ENCODE measurements at regions not wholly inside any gene's neighbourhood (a gene's known extent, or its start where the extent isn't known, plus 50 kb on each side); places are given as distances from the start of the nearest gene placed in this dataset.

DNA sequence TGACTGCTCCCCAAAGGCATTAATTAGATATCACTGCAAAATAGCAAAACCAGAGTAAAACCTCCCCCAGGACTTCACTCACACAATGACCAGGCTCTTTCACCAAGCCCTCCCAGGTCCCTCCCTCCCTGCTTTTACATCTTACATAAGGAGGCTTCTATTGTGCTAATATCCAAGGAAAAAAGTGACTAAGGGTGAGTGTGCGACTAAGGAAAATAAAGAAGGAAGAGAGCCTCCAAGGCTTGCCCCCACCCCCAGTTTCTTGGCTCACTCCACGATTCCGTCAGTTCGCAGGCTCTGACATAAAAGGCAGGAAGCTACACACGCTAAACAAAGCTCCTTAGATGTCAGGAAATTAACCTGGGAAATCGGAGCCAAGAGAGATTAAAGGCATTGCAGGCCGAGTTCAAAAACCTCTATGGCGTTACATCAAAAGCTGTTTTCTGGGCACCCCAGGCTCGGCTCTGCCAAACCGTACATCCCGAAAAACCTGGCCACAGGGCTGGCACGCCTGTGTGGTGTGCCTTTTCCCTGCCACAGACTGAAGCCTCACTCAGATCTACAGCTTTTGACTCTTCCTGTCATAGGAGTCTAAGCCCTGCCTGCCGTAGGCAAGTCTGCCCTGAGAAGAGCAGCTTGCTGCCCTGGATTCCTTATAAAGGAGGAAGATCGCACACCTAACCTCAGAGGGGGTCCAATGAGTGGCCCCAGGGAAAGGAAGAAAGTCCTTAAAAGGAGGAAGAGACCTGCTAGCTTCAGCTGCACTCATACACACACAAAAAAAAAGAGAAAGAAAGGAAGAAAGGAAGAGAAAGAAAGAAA, 67.0 kb upstream of the SERP2 start:
- TF ChIP-seq, protein P1, sequence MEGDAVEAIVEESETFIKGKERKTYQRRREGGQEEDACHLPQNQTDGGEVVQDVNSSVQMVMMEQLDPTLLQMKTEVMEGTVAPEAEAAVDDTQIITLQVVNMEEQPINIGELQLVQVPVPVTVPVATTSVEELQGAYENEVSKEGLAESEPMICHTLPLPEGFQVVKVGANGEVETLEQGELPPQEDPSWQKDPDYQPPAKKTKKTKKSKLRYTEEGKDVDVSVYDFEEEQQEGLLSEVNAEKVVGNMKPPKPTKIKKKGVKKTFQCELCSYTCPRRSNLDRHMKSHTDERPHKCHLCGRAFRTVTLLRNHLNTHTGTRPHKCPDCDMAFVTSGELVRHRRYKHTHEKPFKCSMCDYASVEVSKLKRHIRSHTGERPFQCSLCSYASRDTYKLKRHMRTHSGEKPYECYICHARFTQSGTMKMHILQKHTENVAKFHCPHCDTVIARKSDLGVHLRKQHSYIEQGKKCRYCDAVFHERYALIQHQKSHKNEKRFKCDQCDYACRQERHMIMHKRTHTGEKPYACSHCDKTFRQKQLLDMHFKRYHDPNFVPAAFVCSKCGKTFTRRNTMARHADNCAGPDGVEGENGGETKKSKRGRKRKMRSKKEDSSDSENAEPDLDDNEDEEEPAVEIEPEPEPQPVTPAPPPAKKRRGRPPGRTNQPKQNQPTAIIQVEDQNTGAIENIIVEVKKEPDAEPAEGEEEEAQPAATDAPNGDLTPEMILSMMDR (conservative IDR thresholded peaks at IDR 0.05; ENCODE audit: low read length): no peak
- no peak for TF ChIP-seq EZH2phosphoT487 (IDR thresholded peaks at IDR 0.05; ENCODE audit: borderline replicate concordance)
